Fibroblast of the aortic adventitia (primary cell): ENCODE measurements at regions not wholly inside any gene's neighbourhood (a gene's known extent, or its start where the extent isn't known, plus 50 kb on each side); places are given as distances from the start of the nearest gene placed in this dataset.

Experiments used
- DNase-seq: peaks from one replicate; pipeline ENCODE4 v3.0.0-alpha.2; 2010; ENCODE audit warnings: low read depth
- H3K4me3 ChIP-seq: 2 replicates; pipeline ENCODE4 v1.5.1; 2011; ENCODE audit warnings: low read depth, mild to moderate bottlenecking, control low read depth, low read length, moderate library complexity
- CTCF ChIP-seq: IDR thresholded peaks from 2 replicates; pipeline ENCODE4 v1.5.1; 2011; ENCODE audit warnings: mild to moderate bottlenecking, low read length, control low read depth, inconsistent platforms; ENCODE audit not compliant: insufficient read depth

- TF ChIP-seq CTCF, result no peak
- H3K4me3 ChIP-seq, result no peak overlapping the region
- no peak for DNase-seq
These were observed 301.6 kb upstream of the LRATD1 start for GRCh38 chr2:14330884-14331283.

- no peak overlapping the region for H3K4me3 ChIP-seq
- DNase-seq, result no peak
- TF ChIP-seq CTCF, result no peak
These were observed 295.6 kb upstream of the LRATD1 start for GRCh38 chr2:14336759-14337382.

GRCh38 chr2:14340703-14341102, 291.8 kb upstream of the LRATD1 start:
- TF ChIP-seq CTCF, result no peak
- DNase-seq, result no peak
- H3K4me3 ChIP-seq, result no peak overlapping the region

- TF ChIP-seq CTCF, result no peak
These were observed 290.2 kb upstream of the LRATD1 start for GRCh38 chr2:14342313-14342712.

GRCh38 chr2:14344355-14344754, 288.2 kb upstream of the LRATD1 start:
- no peak overlapping the region for H3K4me3 ChIP-seq
- no peak for DNase-seq
- no peak for TF ChIP-seq CTCF

More at GRCh38 chr2:14342313-14342712, 290.2 kb upstream of the LRATD1 start:
- no peak overlapping the region for H3K4me3 ChIP-seq
- DNase-seq, result no peak

- DNase-seq, result no peak
- H3K4me3 ChIP-seq, result no peak overlapping the region
- no peak for TF ChIP-seq CTCF
These were observed 284.3 kb upstream of the LRATD1 start for GRCh38 chr2:14348247-14348646.

GRCh38 chr2:14350856-14351255, 281.7 kb upstream of the LRATD1 start:
- no peak for DNase-seq
- no peak overlapping the region for H3K4me3 ChIP-seq
- TF ChIP-seq CTCF, result no peak
